ENCODE measurements at regions not wholly inside any gene's neighbourhood (a gene's known extent, or its start where the extent isn't known, plus 50 kb on each side); places are given as distances from the start of the nearest gene placed in this dataset.

GRCh38 chr21:15480160-15480559, 249.6 kb upstream of the USP25 start:
- DNase-seq (ENCODE audit: low spot score): no peak

GRCh38 chr21:15483138-15483780, 246.5 kb upstream of the USP25 start:
- no peaks in the 10 kb centered on the region for H3K4me1 Mint-ChIP-seq (ENCODE audit: unreplicated experiment)
- H3K27me3 Mint-ChIP-seq (ENCODE audit: unreplicated experiment): peaks cover 3% of the 10 kb centered on the region
- TF ChIP-seq CTCF (IDR thresholded peaks at IDR 0.05; ENCODE audit: unreplicated experiment): peak; percentile 86
- no peaks in the 10 kb centered on the region for H3K36me3 Mint-ChIP-seq (ENCODE audit: low read depth, unreplicated experiment)
- H3K27ac Mint-ChIP-seq (ENCODE audit: unreplicated experiment): no peak overlapping the region
- peak; percentile 87 for DNase-seq (ENCODE audit: low spot score)
- H3K4me3 Mint-ChIP-seq (ENCODE audit: unreplicated experiment): no peak overlapping the region
- H3K9me3 Mint-ChIP-seq (ENCODE audit: unreplicated experiment): no peaks in the 10 kb centered on the region

More at GRCh38 chr21:15480160-15480559, 249.6 kb upstream of the USP25 start:
- TF ChIP-seq CTCF (IDR thresholded peaks at IDR 0.05; ENCODE audit: unreplicated experiment): no peak
- no peak overlapping the region for H3K4me3 Mint-ChIP-seq (ENCODE audit: unreplicated experiment)
- no peak overlapping the region for H3K27ac Mint-ChIP-seq (ENCODE audit: unreplicated experiment)
- no peaks in the 10 kb centered on the region for H3K9me3 Mint-ChIP-seq (ENCODE audit: unreplicated experiment)
- no peaks in the 10 kb centered on the region for H3K36me3 Mint-ChIP-seq (ENCODE audit: low read depth, unreplicated experiment)
- H3K27me3 Mint-ChIP-seq (ENCODE audit: unreplicated experiment): peaks cover 2% of the 10 kb centered on the region
- H3K4me1 Mint-ChIP-seq (ENCODE audit: unreplicated experiment): no peaks in the 10 kb centered on the region

GRCh38 chr21:15486460-15487195, 243.2 kb upstream of the USP25 start:
- H3K4me1 Mint-ChIP-seq (ENCODE audit: unreplicated experiment): no peaks in the 10 kb centered on the region
- peaks cover 3% of the 10 kb centered on the region for H3K27me3 Mint-ChIP-seq (ENCODE audit: unreplicated experiment)
- no peak for TF ChIP-seq CTCF (IDR thresholded peaks at IDR 0.05; ENCODE audit: unreplicated experiment)
- H3K27ac Mint-ChIP-seq (ENCODE audit: unreplicated experiment): no peak overlapping the region
- H3K36me3 Mint-ChIP-seq (ENCODE audit: low read depth, unreplicated experiment): no peaks in the 10 kb centered on the region
- no peaks in the 10 kb centered on the region for H3K9me3 Mint-ChIP-seq (ENCODE audit: unreplicated experiment)
- no peak overlapping the region for H3K4me3 Mint-ChIP-seq (ENCODE audit: unreplicated experiment)
- no peak for DNase-seq (ENCODE audit: low spot score)

GRCh38 chr21:15487196-15487550, 242.6 kb upstream of the USP25 start:
- H3K36me3 Mint-ChIP-seq (ENCODE audit: low read depth, unreplicated experiment): no peaks in the 10 kb centered on the region
- H3K27me3 Mint-ChIP-seq (ENCODE audit: unreplicated experiment): peaks cover 3% of the 10 kb centered on the region
- H3K27ac Mint-ChIP-seq (ENCODE audit: unreplicated experiment): no peak overlapping the region
- no peaks in the 10 kb centered on the region for H3K4me1 Mint-ChIP-seq (ENCODE audit: unreplicated experiment)
- no peak for TF ChIP-seq CTCF (IDR thresholded peaks at IDR 0.05; ENCODE audit: unreplicated experiment)
- DNase-seq (ENCODE audit: low spot score): no peak
- H3K4me3 Mint-ChIP-seq (ENCODE audit: unreplicated experiment): no peak overlapping the region
- no peaks in the 10 kb centered on the region for H3K9me3 Mint-ChIP-seq (ENCODE audit: unreplicated experiment)

GRCh38 chr21:15491100-15491499, 238.7 kb upstream of the USP25 start:
- no peak overlapping the region for H3K4me3 Mint-ChIP-seq (ENCODE audit: unreplicated experiment)
- no peak for DNase-seq (ENCODE audit: low spot score)

More at GRCh38 chr21:15491100-15491499, 238.7 kb upstream of the USP25 start:
- Mint-ChIP-seq H3K27ac (ENCODE audit: unreplicated experiment) (no peak overlapping the region), H3K27me3 (ENCODE audit: unreplicated experiment) (peaks cover 3% of the 10 kb centered on the region), H3K9me3 (ENCODE audit: unreplicated experiment) (no peaks in the 10 kb centered on the region), H3K36me3 (ENCODE audit: low read depth, unreplicated experiment) (no peaks in the 10 kb centered on the region), H3K4me1 (ENCODE audit: unreplicated experiment) (no peaks in the 10 kb centered on the region)
- no peak for TF ChIP-seq CTCF (IDR thresholded peaks at IDR 0.05; ENCODE audit: unreplicated experiment)

Measured in endothelial cell (in vitro differentiated cells).